Upper lobe of left lung (tissue), 6 donors: ENCODE measurements at regions not wholly inside any gene's neighbourhood (a gene's known extent, or its start where the extent isn't known, plus 50 kb on each side); places are given as distances from the start of the nearest gene placed in this dataset.
A peak's percentile ranks its signal among the peaks of the same experiment; 100 is the strongest.

Experiments used
- ATAC-seq, 2 donors: fragments of 200-7000 bp; cut with Tn5 transposase; one replicate each; pipeline ENCODE4 v1.9.1; 2022; ENCODE audit warnings: mild to moderate bottlenecking in 2 of 2, moderate library complexity in 2 of 2; ENCODE audit not compliant: low FRiP score in 2 of 2
- DNase-seq, 2 donors: peaks; one replicate each; pipeline ENCODE4 v3.0.0-alpha.2; 2019 to 2020
- H3K27ac ChIP-seq, 4 donors: fragments of 200-600 bp; sonication (generic); one replicate each; pipeline ENCODE4 v1.5.1; 2016 to 2019
- H3K27me3 ChIP-seq, 4 donors: fragments of 200-600 bp; sonication (generic); one replicate each; pipeline ENCODE4 v1.5.1; 2017 to 2019
- H3K36me3 ChIP-seq, 4 donors: fragments of 200-600 bp; sonication (generic); one replicate each; pipeline ENCODE4 v1.5.1; 2016 to 2019
- H3K4me1 ChIP-seq, 4 donors: fragments of 200-600 bp; sonication (generic); one replicate each; pipeline ENCODE4 v1.5.1; 2018 to 2019
- H3K4me3 ChIP-seq, 4 donors: fragments of 200-600 bp; sonication (generic); one replicate each; pipeline ENCODE4 v1.5.1; 2017 to 2019; ENCODE audit warnings: mild to moderate bottlenecking in 2 of 4, moderate library complexity in 1 of 4
- H3K9me3 ChIP-seq, 4 donors: fragments of 200-600 bp; sonication (generic); one replicate each; pipeline ENCODE4 v1.5.1; 2018 to 2019
- EP300 ChIP-seq, 4 donors: sonication (generic); formaldehyde crosslinking; IDR thresholded peaks; one replicate each; pipeline ENCODE4 v1.5.1; 2017; ENCODE audit warnings: antibody characterized with exemption in 4 of 4, control low read depth in 2 of 4
- POLR2A ChIP-seq, 4 donors: fragments of 450-650 bp; IDR thresholded peaks; one replicate each; pipeline ENCODE4 v1.5.1; 2016 to 2017; ENCODE audit warnings: antibody characterized with exemption in 4 of 4, mild to moderate bottlenecking in 2 of 4
- POLR2AphosphoS5 ChIP-seq, 2 donors: sonication (generic); formaldehyde crosslinking; IDR thresholded peaks; one replicate each; pipeline ENCODE4 v1.5.1; 2017; ENCODE audit warnings: antibody characterized with exemption in 2 of 2
- WGBS, 2 donors: methylation state at CpG; one replicate each; pipeline ENCODE4 v1.1.5; 2017 to 2018; 5-methylcytosine and 5-hydroxymethylcytosine counted together
- TF ChIP-seq, protein P1 (sequence below), 6 experiments: fragments of 450-650 bp in 4 of 6; fragments of 200-600 bp in 2 of 6; sonication (generic) in 2 of 6; IDR thresholded peaks; one replicate each; pipeline ENCODE4 v1.5.1; 2016 to 2019; ENCODE audit warnings: antibody characterized with exemption in 6 of 6
- donor health status: DM: no; HTN: no; CAD: no; lungs with moderate emphysema.
- donor health status: DM: no; HTN: yes; CAD: no; lungs with severe emphysema.

DNA sequence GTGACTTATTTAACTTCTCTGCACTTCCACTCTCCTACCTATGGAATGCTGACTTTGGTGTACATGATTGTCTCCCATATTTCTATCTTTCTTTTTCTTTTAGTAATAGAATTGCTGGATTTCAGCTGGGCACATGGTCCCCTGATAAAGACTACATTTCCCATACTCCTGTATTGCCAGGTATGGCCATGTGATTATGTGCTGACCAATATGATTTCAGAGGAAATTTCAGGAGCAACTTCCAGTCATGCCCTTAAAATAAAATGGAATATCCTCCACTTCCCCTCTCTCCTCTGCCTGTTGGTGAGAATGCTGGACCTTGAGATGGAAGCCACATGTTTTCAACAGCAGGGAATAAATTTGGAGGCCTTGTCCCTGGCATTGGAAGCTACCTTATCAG is 130.7 kb upstream of the IGSF21 start:
- Histone ChIP-seq H3K27me3 (no peaks in the 10 kb centered on the region), H3K9me3 (no peaks in the 10 kb centered on the region), H3K36me3 (no peaks in the 10 kb centered on the region), H3K27ac (no peak overlapping the region), H3K4me1 (no peaks in the 10 kb centered on the region), H3K4me3 (no peak overlapping the region)
- TF ChIP-seq, protein P1, sequence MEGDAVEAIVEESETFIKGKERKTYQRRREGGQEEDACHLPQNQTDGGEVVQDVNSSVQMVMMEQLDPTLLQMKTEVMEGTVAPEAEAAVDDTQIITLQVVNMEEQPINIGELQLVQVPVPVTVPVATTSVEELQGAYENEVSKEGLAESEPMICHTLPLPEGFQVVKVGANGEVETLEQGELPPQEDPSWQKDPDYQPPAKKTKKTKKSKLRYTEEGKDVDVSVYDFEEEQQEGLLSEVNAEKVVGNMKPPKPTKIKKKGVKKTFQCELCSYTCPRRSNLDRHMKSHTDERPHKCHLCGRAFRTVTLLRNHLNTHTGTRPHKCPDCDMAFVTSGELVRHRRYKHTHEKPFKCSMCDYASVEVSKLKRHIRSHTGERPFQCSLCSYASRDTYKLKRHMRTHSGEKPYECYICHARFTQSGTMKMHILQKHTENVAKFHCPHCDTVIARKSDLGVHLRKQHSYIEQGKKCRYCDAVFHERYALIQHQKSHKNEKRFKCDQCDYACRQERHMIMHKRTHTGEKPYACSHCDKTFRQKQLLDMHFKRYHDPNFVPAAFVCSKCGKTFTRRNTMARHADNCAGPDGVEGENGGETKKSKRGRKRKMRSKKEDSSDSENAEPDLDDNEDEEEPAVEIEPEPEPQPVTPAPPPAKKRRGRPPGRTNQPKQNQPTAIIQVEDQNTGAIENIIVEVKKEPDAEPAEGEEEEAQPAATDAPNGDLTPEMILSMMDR (IDR thresholded peaks at IDR 0.05) = no peak
- TF ChIP-seq POLR2A (IDR thresholded peaks at IDR 0.05) (no peak), EP300 (IDR thresholded peaks at IDR 0.05) (no peak), POLR2AphosphoS5 (IDR thresholded peaks at IDR 0.05) (no peak)
- DNase-seq = no peak
- ATAC-seq = no peak

DNA sequence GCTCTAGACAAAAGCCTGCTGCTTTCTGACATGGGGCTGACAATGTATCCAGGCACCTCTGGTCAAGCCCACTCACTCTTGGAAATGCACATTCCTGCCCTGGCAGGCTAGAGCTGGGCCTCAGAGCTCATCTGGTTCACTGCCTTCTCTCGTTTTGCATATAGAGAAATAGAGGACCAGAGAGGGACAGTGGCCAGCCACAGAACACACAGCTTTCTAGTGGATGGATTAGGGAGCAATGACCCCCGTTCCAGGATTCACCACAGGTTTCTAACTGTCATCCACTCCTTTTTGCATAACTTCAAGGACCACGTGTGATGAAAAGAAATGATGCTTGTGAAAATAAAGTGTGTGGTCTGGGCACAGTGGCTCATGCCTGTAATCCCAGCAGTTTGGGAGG is 129.6 kb upstream of the IGSF21 start:
- H3K9me3 ChIP-seq = no peaks in the 10 kb centered on the region
- no peaks in the 10 kb centered on the region for H3K4me1 ChIP-seq
- WGBS, 2 donors = 61 to 63% methylated on average over 3 of the region's 3 CpGs
- H3K36me3 ChIP-seq = no peaks in the 10 kb centered on the region
- DNase-seq (no peak), ATAC-seq (no peak)
- no peak overlapping the region for H3K4me3 ChIP-seq
- no peak for TF ChIP-seq EP300 (IDR thresholded peaks at IDR 0.05)
- no peak overlapping the region for H3K27ac ChIP-seq
- H3K27me3 ChIP-seq = no peaks in the 10 kb centered on the region

DNA sequence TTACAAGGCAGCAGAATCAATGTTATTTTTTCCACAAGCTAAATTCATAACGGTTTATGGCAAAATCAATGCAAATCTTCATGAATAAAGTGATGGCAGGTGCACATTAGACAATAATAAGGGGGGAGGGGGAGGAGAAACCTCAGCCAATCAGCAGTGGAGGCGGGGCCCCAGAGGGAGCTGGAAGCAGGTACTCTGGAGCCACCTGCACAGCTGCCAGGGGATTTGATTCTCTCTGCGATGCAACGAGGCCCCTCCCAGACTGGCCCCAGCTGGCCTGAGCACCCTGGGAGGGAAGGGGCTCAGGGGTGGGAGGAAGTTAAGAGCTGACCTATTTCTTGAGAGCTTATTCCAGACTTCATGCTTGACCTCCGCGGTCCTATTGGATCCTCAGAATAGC is 127.8 kb upstream of the IGSF21 start:
- H3K27me3 ChIP-seq = no peaks in the 10 kb centered on the region
- H3K9me3 ChIP-seq = no peaks in the 10 kb centered on the region
- no peaks in the 10 kb centered on the region for H3K36me3 ChIP-seq
- H3K27ac ChIP-seq = no peak overlapping the region
- DNase-seq = no peak
- no peak for TF ChIP-seq POLR2A (IDR thresholded peaks at IDR 0.05)
- no peak for TF ChIP-seq EP300 (IDR thresholded peaks at IDR 0.05)
- no peak for TF ChIP-seq POLR2AphosphoS5 (IDR thresholded peaks at IDR 0.05)
- TF ChIP-seq, protein P1 (IDR thresholded peaks at IDR 0.05) = no peak
- H3K4me1 ChIP-seq = no peaks in the 10 kb centered on the region
- no peak overlapping the region for H3K4me3 ChIP-seq
- 47 to 48% methylated on average over 5 to 6 of the region's 6 CpGs for WGBS, 2 donors
- no peak for ATAC-seq

DNA sequence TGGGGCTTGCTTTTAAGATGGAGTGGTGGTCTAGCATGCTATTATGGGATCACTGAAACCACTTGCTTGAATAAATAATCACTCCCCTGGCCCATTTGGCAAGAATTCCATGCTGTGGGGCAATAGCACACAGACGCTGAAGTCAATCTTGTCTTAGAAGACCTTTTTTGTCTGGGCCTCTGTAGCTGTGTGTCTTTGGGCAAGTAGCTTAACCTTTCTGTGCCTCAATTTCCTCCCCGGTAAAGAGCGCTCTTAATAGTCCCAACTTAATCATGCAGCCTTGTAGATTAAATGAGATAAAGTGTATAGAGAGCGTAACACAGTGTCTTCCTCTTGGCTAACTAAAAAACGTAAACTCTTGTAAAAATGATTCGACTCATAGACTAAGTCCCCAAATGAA is 125.4 kb upstream of the IGSF21 start:
- ATAC-seq (no peak), DNase-seq (no peak)
- H3K4me3 ChIP-seq = no peak overlapping the region
- H3K9me3 ChIP-seq = no peaks in the 10 kb centered on the region
- TF ChIP-seq POLR2A (IDR thresholded peaks at IDR 0.05) (no peak), EP300 (IDR thresholded peaks at IDR 0.05) (no peak), POLR2AphosphoS5 (IDR thresholded peaks at IDR 0.05) (no peak)
- TF ChIP-seq, protein P1 (IDR thresholded peaks at IDR 0.05) = no peak
- H3K4me1 ChIP-seq = no peaks in the 10 kb centered on the region
- no peak overlapping the region for H3K27ac ChIP-seq
- WGBS, 2 donors = 86 to 88% methylated on average over 6 of the region's 6 CpGs
- no peaks in the 10 kb centered on the region for H3K36me3 ChIP-seq
- no peaks in the 10 kb centered on the region for H3K27me3 ChIP-seq

DNA sequence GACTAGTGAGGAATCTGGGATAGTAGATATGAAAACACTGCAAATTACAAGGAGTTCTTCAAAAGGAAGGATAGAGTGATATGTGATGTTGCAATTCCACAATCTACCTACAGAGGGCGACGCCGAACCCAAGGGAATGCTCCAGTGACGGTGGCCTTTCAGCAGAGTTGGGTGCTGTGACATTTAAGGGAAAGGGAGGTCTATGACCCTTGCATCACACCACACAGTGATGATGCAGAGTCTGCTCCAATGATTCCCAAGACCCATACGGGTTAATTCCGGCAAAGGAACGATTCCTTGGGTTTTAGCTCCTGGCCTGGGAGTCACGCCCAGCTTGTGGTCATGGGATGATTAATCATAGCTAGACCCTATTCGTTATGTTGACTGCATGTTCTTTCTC is 123.0 kb upstream of the IGSF21 start:
- no peak for ATAC-seq
- H3K27ac ChIP-seq = no peak overlapping the region
- DNase-seq = no peak

More for the DNA sequence above, 123.0 kb upstream of the IGSF21 start:
- H3K4me3 ChIP-seq = no peak overlapping the region
- no peaks in the 10 kb centered on the region for H3K27me3 ChIP-seq
- WGBS, 2 donors = 31 to 37% methylated on average over 9 of the region's 9 CpGs
- H3K9me3 ChIP-seq = no peaks in the 10 kb centered on the region
- no peaks in the 10 kb centered on the region for H3K4me1 ChIP-seq
- TF ChIP-seq, protein P1 (IDR thresholded peaks at IDR 0.05) = peak in 4 of 6 experiments; percentile 23 to 55 (median 48)
- no peak for TF ChIP-seq EP300 (IDR thresholded peaks at IDR 0.05)
- TF ChIP-seq POLR2A (IDR thresholded peaks at IDR 0.05) = no peak
- no peak for TF ChIP-seq POLR2AphosphoS5 (IDR thresholded peaks at IDR 0.05)
- H3K36me3 ChIP-seq = no peaks in the 10 kb centered on the region
